Heart left ventricle (tissue), 16 donors: ENCODE measurements at regions not wholly inside any gene's neighbourhood (a gene's known extent, or its start where the extent isn't known, plus 50 kb on each side); places are given as distances from the start of the nearest gene placed in this dataset.

Experiments
- ATAC-seq, 4 donors: fragments of 200-7000 bp; cut with Tn5 transposase; one replicate each; pipeline ENCODE4 v1.9.1; 2020 to 2022; ENCODE audit warnings: moderate library complexity in 4 of 4, mild to moderate bottlenecking in 3 of 4, moderate number of reproducible peaks in 1 of 4
- DNase-seq, 5 donors: peaks; one replicate each; pipeline ENCODE4 v3.0.0-alpha.2; 2020
- H3K27ac ChIP-seq, 12 donors: fragments of 200-600 bp; sonication (generic) in 4 of 12; one replicate each; pipeline versions ENCODE4 v1.5.0 to v1.8.0; 2016 to 2022; ENCODE audit warnings: mild to moderate bottlenecking in 2 of 12
- H3K27me3 ChIP-seq, 9 donors: fragments of 200-600 bp; sonication (generic) in 2 of 9; one replicate each; pipeline versions ENCODE4 v1.5.1 to v1.8.0; 2016 to 2022; ENCODE audit warnings: mild to moderate bottlenecking in 3 of 9
- H3K36me3 ChIP-seq, 9 donors: fragments of 200-600 bp; sonication (generic) in 2 of 9; one replicate each; pipeline versions ENCODE4 v1.5.0 to v1.8.0; 2018 to 2022; ENCODE audit warnings: mild to moderate bottlenecking in 2 of 9
- H3K4me1 ChIP-seq, 12 donors: fragments of 200-600 bp; sonication (generic) in 4 of 12; one replicate each; pipeline versions ENCODE4 v1.5.0 to v1.8.0; 2016 to 2022; ENCODE audit warnings: mild to moderate bottlenecking in 3 of 12
- H3K4me3 ChIP-seq, 12 donors: fragments of 200-600 bp; sonication (generic) in 4 of 12; one replicate each; pipeline versions ENCODE4 v1.5.0 to v1.8.0; 2017 to 2022; ENCODE audit warnings: mild to moderate bottlenecking in 9 of 12, moderate library complexity in 4 of 12
- H3K9me3 ChIP-seq, 12 donors: fragments of 200-600 bp; sonication (generic) in 4 of 12; one replicate each; pipeline versions ENCODE4 v1.5.0 to v1.8.0; 2016 to 2022; ENCODE audit warnings: mild to moderate bottlenecking in 1 of 12
- CTCF ChIP-seq, 12 donors: fragments of 200-600 bp; sonication (generic) in 4 of 12; IDR thresholded peaks; one replicate each; pipeline versions ENCODE4 v1.5.0 to v1.8.0; 2018 to 2022; ENCODE audit warnings: antibody characterized with exemption in 12 of 12, mild to moderate bottlenecking in 5 of 12
- POLR2A ChIP-seq, 2 donors: fragments of 450-650 bp; IDR thresholded peaks; one replicate each; pipeline ENCODE4 v1.6.1; 2017; ENCODE audit warnings: antibody characterized with exemption in 2 of 2, mild to moderate bottlenecking in 2 of 2, moderate library complexity in 2 of 2
- WGBS, 4 donors: extraction: QIAGEN DNeasy Blood & Tissue Kit in 2 of 4; methylation state at CpG; one replicate each; pipeline versions ENCODE4 v1.1.5 to v1.1.7; 2013 to 2018; 5-methylcytosine and 5-hydroxymethylcytosine counted together
- intact Hi-C, 10 donors: fragments of 100-400 bp; cut with DNase I; formaldehyde crosslinking; loops; one replicate each; pipeline versions ENCODE4 v1.11.1 to v1.14.2; 2022
- donor health status: ischemic (EF 13 %, LVEDD 7.1; RV severe dilation, severe dysfunction).
- donor health status: healthy with polysubstance abuse.
- donor health status: DM: no; HTN: yes; CAD: no.
- donor health status: DM: no; HTN: no; CAD: no.
- donor health status: ischemic (EF 25% LVEDD 6.9; RV normal size, moderate dysfunction).
- donor health status: ischemic (EF 25% LVEDD 5.7; RV mildly dilated, moderate dysfunction).
- donor health status: healthy.
- donor health status: DM: yes; HTN: yes; CAD: no.
- donor health status: ischemic (EF 35%, LVEDD 5.7; RV mildly dilated, moderate dysfunction).
- donor health status: nonischemic (EF 11% LVEDD 7.7; RV severe dilation, severe dysfunction).
- donor health status: DM: yes; HTN: yes; CAD: no.
- donor health status: PGD.
- donor health status: ischemic (EF 29% LVEDD 5.4; RV normal size, mild dysfunction).
- donor health status: nonischemic (EF 23%, LVEDD 6.1; RV moderate dilation, normal function).

DNA sequence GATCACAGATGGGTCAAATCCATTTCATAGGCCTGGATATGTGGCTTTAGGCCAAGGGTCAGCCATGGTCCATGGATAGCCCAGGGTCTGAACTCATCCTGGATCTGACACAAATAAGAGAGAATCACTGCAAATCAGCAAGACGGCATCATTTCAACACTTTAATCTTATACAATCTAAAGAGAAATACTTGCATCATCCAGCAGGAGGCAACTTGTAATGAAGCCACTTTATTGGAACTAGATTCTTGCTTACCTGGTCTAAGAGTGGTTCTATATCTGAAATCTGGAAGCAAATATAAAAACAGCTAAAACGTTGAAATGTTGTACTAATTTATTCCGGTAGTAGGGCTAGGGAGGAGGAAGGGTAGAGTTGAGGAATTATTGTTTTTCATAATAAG is 870.1 kb downstream of the JRKL start:
- intact Hi-C loops: no loop called here
- Histone ChIP-seq H3K4me1 (peaks cover 0 to 6% (median 0%) of the 10 kb centered on the region in 12 donors), H3K27ac (no peak overlapping the region), H3K27me3 (no peaks in the 10 kb centered on the region), H3K36me3 (no peaks in the 10 kb centered on the region), H3K4me3 (no peak overlapping the region), H3K9me3 (peaks cover 0 to 6% (median 0%) of the 10 kb centered on the region in 12 donors)
- DNase-seq (no peak), ATAC-seq (no peak)
- TF ChIP-seq POLR2A (IDR thresholded peaks at IDR 0.05) (no peak), CTCF (IDR thresholded peaks at IDR 0.05) (no peak)
- 91 to 99% (median 94%) methylated on average over 3 of the region's 3 CpGs for WGBS, 4 donors

GRCh38 chr11:97263183-97263858 is 873.5 kb downstream of the JRKL start:
- intact Hi-C loops: no loop called here
- H3K9me3 ChIP-seq: peaks cover 0 to 6% (median 0%) of the 10 kb centered on the region in 12 donors
- H3K27me3 ChIP-seq: no peaks in the 10 kb centered on the region
- no peak overlapping the region for H3K27ac ChIP-seq
- H3K36me3 ChIP-seq: no peaks in the 10 kb centered on the region
- no peak for DNase-seq
- H3K4me1 ChIP-seq: no peaks in the 10 kb centered on the region
- 81 to 88% (median 85%) methylated on average over 5 of the region's 5 CpGs for WGBS, 4 donors
- TF ChIP-seq POLR2A (IDR thresholded peaks at IDR 0.05): no peak
- TF ChIP-seq CTCF (IDR thresholded peaks at IDR 0.05): no peak
- ATAC-seq: no peak
- no peak overlapping the region for H3K4me3 ChIP-seq

DNA sequence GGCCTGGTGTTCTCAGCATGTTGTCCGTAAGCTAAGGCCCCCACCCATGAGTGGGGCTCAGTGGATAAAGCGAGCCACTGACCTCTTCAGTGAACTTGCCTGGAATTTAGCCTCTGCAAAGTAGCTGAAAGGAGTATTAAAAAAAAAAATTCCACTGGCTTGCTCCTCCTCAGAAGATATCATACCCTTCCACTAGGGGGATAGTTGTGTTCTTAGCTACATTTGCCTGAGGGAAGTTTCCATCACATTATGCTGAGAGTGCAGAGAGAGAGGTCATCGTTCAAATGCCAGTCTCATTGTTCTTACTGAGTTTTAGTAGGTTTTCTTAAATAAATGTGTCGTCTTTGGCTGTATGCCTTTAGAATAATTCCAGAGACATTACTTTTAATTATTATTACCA is 879.7 kb downstream of the JRKL start:
- TF ChIP-seq POLR2A (IDR thresholded peaks at IDR 0.05) (no peak), CTCF (IDR thresholded peaks at IDR 0.05) (no peak)
- ATAC-seq: no peak

DNA sequence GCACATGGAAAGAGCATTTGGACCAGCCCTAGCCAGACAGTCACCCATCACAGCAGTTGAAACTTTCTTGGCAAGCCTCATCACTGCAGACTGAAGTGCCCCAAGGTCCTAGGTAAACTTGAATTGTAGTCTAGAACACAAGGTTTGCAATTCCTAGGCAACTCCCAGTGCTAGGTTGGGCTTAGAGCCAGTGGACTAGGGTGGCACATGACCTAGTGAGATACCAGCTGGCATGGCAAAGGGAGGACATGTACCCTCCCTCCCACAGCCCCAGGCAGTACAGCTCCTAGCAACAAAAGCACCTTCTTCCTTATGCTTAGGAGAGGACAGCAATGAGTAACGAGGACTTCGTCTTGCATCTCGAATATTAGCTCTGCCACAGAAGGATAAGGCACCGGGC is 889.5 kb downstream of the JRKL start:
- Histone ChIP-seq H3K4me1 (no peaks in the 10 kb centered on the region), H3K9me3 (peaks cover 0 to 15% (median 10%) of the 10 kb centered on the region in 12 donors), H3K4me3 (no peak overlapping the region), H3K27me3 (no peaks in the 10 kb centered on the region), H3K36me3 (no peaks in the 10 kb centered on the region), H3K27ac (no peak overlapping the region)
- intact Hi-C loops: no loop called here
- ATAC-seq (peak; percentile 38 to 69 (median 47)), DNase-seq (peak in 2 of 5 donors; percentile 24 to 26)
- 85 to 98% (median 90%) methylated on average over 4 of the region's 4 CpGs for WGBS, 4 donors
- TF ChIP-seq POLR2A (IDR thresholded peaks at IDR 0.05): no peak
- no peak for TF ChIP-seq CTCF (IDR thresholded peaks at IDR 0.05)

More for the DNA sequence above, 879.7 kb downstream of the JRKL start:
- 74 to 80% (median 80%) methylated on average over 4 of the region's 4 CpGs for WGBS, 4 donors
- Histone ChIP-seq H3K4me3 (no peak overlapping the region), H3K36me3 (no peaks in the 10 kb centered on the region), H3K9me3 (peaks cover 0 to 11% (median 5%) of the 10 kb centered on the region in 12 donors), H3K27ac (no peak overlapping the region), H3K4me1 (no peaks in the 10 kb centered on the region), H3K27me3 (no peaks in the 10 kb centered on the region)
- intact Hi-C loops: no loop called here
- DNase-seq: no peak
